Mesendoderm (in vitro differentiated cells): ENCODE measurements at regions not wholly inside any gene's neighbourhood (a gene's known extent, or its start where the extent isn't known, plus 50 kb on each side); places are given as distances from the start of the nearest gene placed in this dataset.

Experiments
- DNase-seq: peaks from one replicate; pipeline ENCODE4 v3.0.0; 2013
- H2AK5ac ChIP-seq: 2 replicates; pipeline ENCODE4 v1.6.1; 2013; ENCODE audit warnings: low read length, inconsistent platforms
- H2BK120ac ChIP-seq: 2 replicates; pipeline ENCODE4 v1.6.1; 2013; ENCODE audit warnings: low read depth, mild to moderate bottlenecking, low read length, moderate library complexity, mixed read lengths
- H2BK15ac ChIP-seq: replicated peaks from 2 replicates; pipeline ENCODE4 v1.6.1; 2013; ENCODE audit warnings: low read depth, mild to moderate bottlenecking, moderate library complexity
- H2BK5ac ChIP-seq: 2 replicates; pipeline ENCODE4 v1.6.1; 2013; ENCODE audit warnings: low read length, inconsistent platforms
- H3K18ac ChIP-seq: 2 replicates; pipeline ENCODE4 v1.6.1; 2013; ENCODE audit warnings: mild to moderate bottlenecking, low read length, mixed read lengths
- H3K23ac ChIP-seq: one replicate; pipeline ENCODE4 v1.6.1; 2013; ENCODE audit warnings: low read length
- H3K27ac ChIP-seq: 2 replicates; pipeline ENCODE4 v1.5.1; 2013; ENCODE audit warnings: low read depth, mild to moderate bottlenecking, inconsistent platforms, low read length, moderate library complexity
- H3K27me3 ChIP-seq: 2 replicates; pipeline ENCODE4 v1.6.1; 2013; ENCODE audit warnings: low read length, control low read depth, mild to moderate bottlenecking, inconsistent platforms; ENCODE audit not compliant: insufficient read depth, poor library complexity
- H3K36me3 ChIP-seq: 2 replicates; pipeline ENCODE4 v1.6.1; 2013; ENCODE audit warnings: low read length, inconsistent platforms; ENCODE audit not compliant: control insufficient read depth, insufficient read depth
- H3K4ac ChIP-seq: one replicate; pipeline ENCODE4 v1.6.1; 2013; ENCODE audit warnings: low read depth, mild to moderate bottlenecking, low read length, moderate library complexity
- H3K4me1 ChIP-seq: 2 replicates; pipeline ENCODE4 v1.6.1; 2013; ENCODE audit warnings: low read depth, low read length, inconsistent platforms; ENCODE audit not compliant: control insufficient read depth
- H3K4me2 ChIP-seq: 2 replicates; pipeline ENCODE4 v1.6.1; 2013; ENCODE audit warnings: low read length
- H3K4me3 ChIP-seq: 2 replicates; pipeline ENCODE4 v1.5.1; 2013; ENCODE audit warnings: mild to moderate bottlenecking, low read length
- H3K56ac ChIP-seq: one replicate; pipeline ENCODE4 v1.6.1; 2013; ENCODE audit warnings: low read length
- H3K79me1 ChIP-seq: 2 replicates; pipeline ENCODE4 v1.6.1; 2013; ENCODE audit warnings: low read length, inconsistent platforms
- H3K79me2 ChIP-seq: 2 replicates; pipeline ENCODE4 v1.6.1; 2013; ENCODE audit warnings: mild to moderate bottlenecking, low read length; ENCODE audit not compliant: control insufficient read depth, insufficient read depth
- H3K9ac ChIP-seq: 2 replicates; pipeline ENCODE4 v1.6.1; 2013; ENCODE audit warnings: low read length, inconsistent platforms
- H4K5ac ChIP-seq: one replicate; pipeline ENCODE4 v1.6.1; 2013; ENCODE audit warnings: low read length
- H4K8ac ChIP-seq: one replicate; pipeline ENCODE4 v1.6.1; 2013; ENCODE audit warnings: low read depth, mild to moderate bottlenecking, control low read depth, low read length, moderate library complexity
- WGBS: extraction: QIAGEN DNeasy Blood & Tissue Kit; methylation state at CpG from one replicate; pipeline ENCODE4 v1.1.7; 2013; ENCODE audit warnings: low lambda C conversion rate, missing lambda C conversion rate; ENCODE audit not compliant: insufficient coverage; ENCODE audit errors: extremely low coverage; 5-methylcytosine and 5-hydroxymethylcytosine counted together

DNA sequence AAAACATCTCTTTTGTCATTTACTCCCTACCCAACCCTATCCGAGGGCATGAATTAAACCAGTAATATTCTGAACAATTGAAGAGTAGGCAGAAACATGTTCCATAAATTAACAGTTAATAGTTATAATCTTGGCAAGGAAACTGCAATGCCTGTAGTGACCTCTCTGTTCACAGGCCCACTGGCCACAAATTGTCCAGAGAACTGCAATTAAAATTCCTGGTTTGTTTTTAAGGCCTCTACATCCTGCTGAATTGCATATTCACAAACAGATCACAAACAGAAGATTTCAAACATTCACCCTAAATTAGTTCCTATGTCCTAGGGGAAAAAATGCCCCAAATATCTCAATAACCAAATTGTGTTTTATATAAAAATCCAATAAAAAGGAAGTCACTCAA lies 143.2 kb upstream of the TRPC6 start:
- WGBS: no CpG with 5 or more reads among the region's 1 CpG
- Histone ChIP-seq H3K27me3 (no peaks in the 10 kb centered on the region), H2AK5ac (no peak overlapping the region), H2BK15ac (no peak overlapping the region), H3K23ac (no peak overlapping the region), H3K79me1 (no peaks in the 10 kb centered on the region), H3K4me1 (no peaks in the 10 kb centered on the region), H4K5ac (no peak overlapping the region), H3K27ac (no peak overlapping the region), H3K4me3 (no peak overlapping the region), H2BK120ac (no peak overlapping the region), H3K36me3 (no peaks in the 10 kb centered on the region), H3K9ac (no peak overlapping the region), H3K18ac (no peak overlapping the region), H3K4ac (no peak overlapping the region), H2BK5ac (no peak overlapping the region), H3K79me2 (no peaks in the 10 kb centered on the region), H3K4me2 (no peak overlapping the region), H4K8ac (no peak overlapping the region), H3K56ac (no peak overlapping the region)
- no peak for DNase-seq

DNA sequence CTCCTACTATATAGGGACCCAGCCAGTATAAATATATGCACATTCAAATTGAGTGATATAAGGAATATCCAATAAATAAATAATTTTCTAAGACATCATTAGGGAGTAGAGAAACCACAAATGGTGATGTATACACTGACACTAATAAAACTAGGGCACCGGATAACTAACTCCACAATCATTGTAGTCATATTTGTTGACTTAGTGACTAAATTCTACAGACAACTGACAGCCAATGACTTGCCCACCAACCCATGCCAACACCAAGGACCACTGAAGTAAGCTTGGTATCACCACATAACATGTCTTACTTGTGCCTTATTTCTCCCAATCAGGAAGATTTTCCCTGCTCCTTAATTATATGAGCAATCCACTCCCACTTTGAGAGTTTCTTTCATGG lies 139.6 kb upstream of the TRPC6 start:
- no peak overlapping the region for H2BK15ac ChIP-seq
- H2AK5ac ChIP-seq: no peak overlapping the region
- H2BK120ac ChIP-seq: no peak overlapping the region

DNA sequence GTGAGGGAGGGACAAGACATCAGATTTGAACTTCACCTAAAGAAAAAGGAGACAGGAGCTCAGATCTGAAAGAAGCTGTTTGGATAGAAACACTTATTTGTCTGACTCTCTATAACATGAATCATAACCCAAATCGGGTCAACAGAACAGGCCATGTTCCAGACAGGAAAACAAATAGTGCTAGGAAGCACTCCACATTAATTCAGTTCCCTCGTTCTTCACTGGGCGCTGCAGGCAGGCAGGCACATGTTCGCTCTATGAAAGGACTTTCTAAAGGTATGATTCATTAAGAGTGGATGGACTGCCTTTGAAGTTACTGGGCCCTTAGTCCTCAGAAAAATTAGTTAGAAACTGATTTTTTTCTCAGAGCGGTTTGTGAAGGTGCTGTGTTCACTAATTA lies 137.5 kb upstream of the TRPC6 start:
- Histone ChIP-seq H3K36me3 (no peaks in the 10 kb centered on the region), H3K56ac (no peak overlapping the region), H2BK120ac (no peak overlapping the region), H3K4me1 (no peaks in the 10 kb centered on the region), H3K4me2 (no peak overlapping the region), H3K23ac (no peak overlapping the region), H3K4ac (no peak overlapping the region), H3K27me3 (no peaks in the 10 kb centered on the region), H2BK15ac (no peak overlapping the region), H3K79me2 (no peaks in the 10 kb centered on the region), H4K8ac (no peak overlapping the region), H3K18ac (no peak overlapping the region), H4K5ac (no peak overlapping the region), H2AK5ac (no peak overlapping the region), H3K4me3 (no peak overlapping the region), H3K27ac (no peak overlapping the region), H3K9ac (no peak overlapping the region), H2BK5ac (no peak overlapping the region), H3K79me1 (no peaks in the 10 kb centered on the region)
- no peak for DNase-seq
- no CpG with 5 or more reads among the region's 5 CpGs for WGBS

More for the DNA sequence above, 139.6 kb upstream of the TRPC6 start:
- Histone ChIP-seq H3K9ac (no peak overlapping the region), H3K36me3 (no peaks in the 10 kb centered on the region), H3K18ac (no peak overlapping the region), H3K4ac (no peak overlapping the region), H4K5ac (no peak overlapping the region), H3K79me1 (no peaks in the 10 kb centered on the region), H3K4me1 (no peaks in the 10 kb centered on the region), H3K23ac (no peak overlapping the region), H3K56ac (no peak overlapping the region), H3K4me3 (no peak overlapping the region), H3K4me2 (no peak overlapping the region), H3K27ac (no peak overlapping the region), H4K8ac (no peak overlapping the region), H2BK5ac (no peak overlapping the region), H3K27me3 (no peaks in the 10 kb centered on the region), H3K79me2 (no peaks in the 10 kb centered on the region)
- no peak for DNase-seq
- no CpG with 5 or more reads among the region's 1 CpG for WGBS

DNA sequence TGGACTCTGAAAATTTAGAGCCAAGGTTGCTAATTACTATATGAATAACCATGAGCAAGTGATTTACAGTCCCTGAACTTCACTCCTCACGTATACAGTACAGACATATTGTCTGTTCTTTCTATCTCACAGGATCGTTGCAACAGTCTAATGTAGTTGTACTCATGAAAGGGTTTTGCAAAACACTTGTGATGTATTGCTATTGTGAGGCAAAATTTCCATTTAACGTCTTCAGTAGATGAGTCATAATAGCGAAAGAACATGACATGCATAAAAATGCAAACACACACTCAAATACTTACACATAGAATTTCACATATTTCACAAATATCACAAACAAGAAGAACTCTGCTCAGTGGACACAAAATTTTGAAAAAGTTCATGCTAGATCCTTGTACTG lies 134.6 kb upstream of the TRPC6 start:
- Histone ChIP-seq H3K23ac (no peak overlapping the region), H3K79me2 (no peaks in the 10 kb centered on the region), H2AK5ac (no peak overlapping the region), H2BK5ac (no peak overlapping the region), H3K9ac (no peak overlapping the region), H3K18ac (no peak overlapping the region), H3K36me3 (no peaks in the 10 kb centered on the region), H2BK15ac (no peak overlapping the region), H3K4me3 (no peak overlapping the region), H3K4me2 (no peak overlapping the region), H4K5ac (no peak overlapping the region), H4K8ac (no peak overlapping the region), H3K27ac (no peak overlapping the region), H2BK120ac (no peak overlapping the region), H3K27me3 (no peaks in the 10 kb centered on the region), H3K56ac (no peak overlapping the region), H3K4me1 (no peaks in the 10 kb centered on the region), H3K4ac (no peak overlapping the region), H3K79me1 (no peaks in the 10 kb centered on the region)
- no CpG with 5 or more reads among the region's 4 CpGs for WGBS
- DNase-seq: no peak

DNA sequence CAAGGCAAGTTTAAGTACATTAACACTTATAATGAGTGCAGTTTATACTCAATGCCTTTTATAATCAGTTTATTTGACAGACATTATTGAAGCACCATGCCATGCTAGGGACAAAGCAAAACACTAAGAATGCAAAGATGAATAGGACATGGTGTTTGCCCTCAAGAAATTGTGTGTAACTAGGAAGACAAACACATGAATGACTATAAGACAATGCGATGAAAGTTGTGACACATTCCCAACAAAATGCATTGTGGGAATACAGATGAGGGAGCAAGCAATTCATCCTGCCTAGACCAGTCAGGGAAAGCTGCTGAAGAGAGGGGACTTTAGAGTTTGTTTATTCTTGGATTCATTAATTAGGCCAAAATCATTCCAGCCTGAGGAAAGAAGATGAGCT lies 133.8 kb upstream of the TRPC6 start:
- Histone ChIP-seq H2BK15ac (no peak overlapping the region), H3K27ac (no peak overlapping the region), H3K4ac (no peak overlapping the region), H2BK5ac (no peak overlapping the region), H3K4me3 (no peak overlapping the region), H2BK120ac (no peak overlapping the region), H4K5ac (no peak overlapping the region), H3K79me2 (no peaks in the 10 kb centered on the region), H3K27me3 (no peaks in the 10 kb centered on the region), H4K8ac (no peak overlapping the region), H3K36me3 (no peaks in the 10 kb centered on the region), H3K23ac (no peak overlapping the region), H3K79me1 (no peaks in the 10 kb centered on the region), H3K9ac (no peak overlapping the region), H2AK5ac (no peak overlapping the region), H3K56ac (no peak overlapping the region), H3K18ac (no peak overlapping the region), H3K4me2 (no peak overlapping the region), H3K4me1 (no peaks in the 10 kb centered on the region)
- DNase-seq: no peak
- WGBS: no CpG with 5 or more reads among the region's 1 CpG

DNA sequence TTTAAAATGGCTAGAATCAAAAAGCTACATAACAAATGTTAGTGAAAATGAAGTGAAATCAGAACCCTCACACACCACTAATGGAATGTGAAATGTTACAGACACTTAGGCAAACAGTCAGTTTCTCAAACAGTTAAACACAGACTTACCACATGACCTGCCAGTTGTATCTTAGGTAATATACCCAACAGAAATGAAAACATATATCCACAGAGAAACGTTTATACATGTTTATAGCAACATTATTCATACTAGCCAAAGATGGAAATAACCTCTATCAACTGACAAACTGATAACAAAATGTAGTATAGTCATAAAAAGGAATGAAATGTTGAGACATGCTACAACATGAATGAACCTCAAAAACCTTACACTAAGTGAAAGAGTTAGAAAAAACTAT lies 131.5 kb upstream of the TRPC6 start:
- DNase-seq: no peak
- no peaks in the 10 kb centered on the region for H3K27me3 ChIP-seq
- H3K36me3 ChIP-seq: no peaks in the 10 kb centered on the region
- no peaks in the 10 kb centered on the region for H3K79me1 ChIP-seq
- no peak overlapping the region for H3K18ac ChIP-seq
- H3K4me2 ChIP-seq: no peak overlapping the region
- no peak overlapping the region for H2AK5ac ChIP-seq
- H3K4ac ChIP-seq: no peak overlapping the region
- no peaks in the 10 kb centered on the region for H3K4me1 ChIP-seq
- no peak overlapping the region for H2BK120ac ChIP-seq
- H4K5ac ChIP-seq: no peak overlapping the region
- no peak overlapping the region for H2BK5ac ChIP-seq
- H3K79me2 ChIP-seq: no peaks in the 10 kb centered on the region
- H3K4me3 ChIP-seq: no peak overlapping the region
- no peak overlapping the region for H2BK15ac ChIP-seq
- H3K9ac ChIP-seq: no peak overlapping the region
- no peak overlapping the region for H3K56ac ChIP-seq
- WGBS: no CpG with 5 or more reads among the region's 1 CpG
- no peak overlapping the region for H3K23ac ChIP-seq
- no peak overlapping the region for H3K27ac ChIP-seq
- no peak overlapping the region for H4K8ac ChIP-seq
